ENCODE measurements at regions not wholly inside any gene's neighbourhood (a gene's known extent, or its start where the extent isn't known, plus 50 kb on each side); places are given as distances from the start of the nearest gene placed in this dataset.

GRCh38 chr7:145951566-145951965 is 165.0 kb upstream of the CNTNAP2 start:
- ChIA-PET POLR2A (no interaction called here), CTCF (no interaction called here), RAD21 (ENCODE audit: low non-redundant PET in 1 of 2, low total read pairs in 2 of 2, uncharacterized antibody in 2 of 2, unreplicated experiment in 2 of 2) (no interaction called here)
- Histone ChIP-seq H3K9ac (ENCODE audit: low read length) (no peak overlapping the region), H3K79me2 (ENCODE audit: insufficient read depth, low read length) (no peaks in the 10 kb centered on the region), H3K4me2 (ENCODE audit: low read length) (no peak overlapping the region), H3K27ac (ENCODE audit: low read depth, low read length) (no peak overlapping the region), H3K4me1 (ENCODE audit: control insufficient read depth in 1 of 2, insufficient read depth in 2 of 2, low read length in 2 of 2) (no peaks in the 10 kb centered on the region), H2AFZ (ENCODE audit: low read depth, low read length, poor library complexity, severe bottlenecking) (no peak overlapping the region), H3K4me3 (replicated peaks in 1 of 2; ENCODE audit: low read depth in 1 of 2, low read length in 2 of 2) (no peak overlapping the region), H3K27me3 (ENCODE audit: insufficient read depth, low read length) (no peaks in the 10 kb centered on the region), H4K20me1 (ENCODE audit: insufficient read depth) (no peaks in the 10 kb centered on the region), H3K36me3 (ENCODE audit: control insufficient read depth in 1 of 2, insufficient read depth in 2 of 2, low read length in 2 of 2) (no peaks in the 10 kb centered on the region), H3K9me2 (ENCODE audit: insufficient read depth) (no peaks in the 10 kb centered on the region), H3K9me3 (ENCODE audit: control insufficient read depth in 1 of 2, insufficient read depth in 1 of 2, low read depth in 1 of 2, low read length in 2 of 2) (peaks cover 0 to 13% of the 10 kb centered on the region in 2 experiments; a peak in 1 of 4 replicates)
- DNase-seq (ENCODE audit: low read depth, low spot score) (no peak), ATAC-seq (no peak)
- TF ChIP-seq YY1 (IDR thresholded peaks at IDR 0.05; ENCODE audit: extremely low read depth, insufficient replicate concordance, low read depth, low read length) = no peak
- TF ChIP-seq ELF1 (IDR thresholded peaks at IDR 0.05; ENCODE audit: borderline replicate concordance, low read depth) = no peak
- no peak for TF ChIP-seq ATF3 (IDR thresholded peaks at IDR 0.05)
- TF ChIP-seq, protein P1, sequence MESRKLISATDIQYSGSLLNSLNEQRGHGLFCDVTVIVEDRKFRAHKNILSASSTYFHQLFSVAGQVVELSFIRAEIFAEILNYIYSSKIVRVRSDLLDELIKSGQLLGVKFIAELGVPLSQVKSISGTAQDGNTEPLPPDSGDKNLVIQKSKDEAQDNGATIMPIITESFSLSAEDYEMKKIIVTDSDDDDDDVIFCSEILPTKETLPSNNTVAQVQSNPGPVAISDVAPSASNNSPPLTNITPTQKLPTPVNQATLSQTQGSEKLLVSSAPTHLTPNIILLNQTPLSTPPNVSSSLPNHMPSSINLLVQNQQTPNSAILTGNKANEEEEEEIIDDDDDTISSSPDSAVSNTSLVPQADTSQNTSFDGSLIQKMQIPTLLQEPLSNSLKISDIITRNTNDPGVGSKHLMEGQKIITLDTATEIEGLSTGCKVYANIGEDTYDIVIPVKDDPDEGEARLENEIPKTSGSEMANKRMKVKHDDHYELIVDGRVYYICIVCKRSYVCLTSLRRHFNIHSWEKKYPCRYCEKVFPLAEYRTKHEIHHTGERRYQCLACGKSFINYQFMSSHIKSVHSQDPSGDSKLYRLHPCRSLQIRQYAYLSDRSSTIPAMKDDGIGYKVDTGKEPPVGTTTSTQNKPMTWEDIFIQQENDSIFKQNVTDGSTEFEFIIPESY (IDR thresholded peaks at IDR 0.05; ENCODE audit: extremely low read depth, insufficient replicate concordance, low read length) = no peak
- no peak for TF ChIP-seq EZH2phosphoT487 (IDR thresholded peaks at IDR 0.05; ENCODE audit: borderline replicate concordance)
- no TSS peak for BruUV-seq (replicated peaks)
- intact Hi-C loops (cut with micrococcal nuclease) = loop anchor here (2.0 kb wide), 1 partner anchor 23 kb away; no protein-coding TSS in a partner anchor

DNA sequence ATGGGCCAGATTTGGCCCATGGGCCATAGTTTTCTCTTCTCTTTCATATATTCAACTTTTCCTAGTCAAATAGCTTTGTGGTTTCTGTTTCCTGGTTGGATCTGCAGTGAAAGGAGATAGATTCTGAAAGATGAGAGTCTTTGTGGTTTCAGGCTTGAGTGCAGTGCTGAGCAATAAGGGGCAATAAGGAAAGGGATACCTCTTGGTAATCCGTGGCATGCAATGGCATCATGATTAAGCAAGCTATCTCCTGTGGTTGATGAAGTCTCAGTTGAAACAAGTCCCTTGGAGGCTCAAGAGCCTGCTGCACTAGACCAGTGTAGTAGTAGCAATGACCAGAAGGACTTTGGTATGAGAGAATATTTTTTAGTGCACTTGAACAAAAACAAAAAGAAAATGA is 187.7 kb upstream of the CNTNAP2 start:
- H3K27me3 ChIP-seq (ENCODE audit: insufficient read depth, low read length) = no peaks in the 10 kb centered on the region
- ChIA-PET CTCF (no interaction called here), RAD21 (ENCODE audit: low non-redundant PET in 1 of 2, low total read pairs in 2 of 2, uncharacterized antibody in 2 of 2, unreplicated experiment in 2 of 2) (no interaction called here), POLR2A (no interaction called here)
- no peak overlapping the region for H3K27ac ChIP-seq (ENCODE audit: low read depth, low read length)
- ATAC-seq (no peak), DNase-seq (ENCODE audit: low read depth, low spot score) (no peak)
- H3K4me2 ChIP-seq (ENCODE audit: low read length) = no peak overlapping the region
- H3K9ac ChIP-seq (ENCODE audit: low read length) = no peak overlapping the region
- intact Hi-C loops (cut with micrococcal nuclease) = no loop called here
- no peaks in the 10 kb centered on the region for H3K4me1 ChIP-seq (ENCODE audit: control insufficient read depth in 1 of 2, insufficient read depth in 2 of 2, low read length in 2 of 2)
- no peaks in the 10 kb centered on the region for H3K36me3 ChIP-seq (ENCODE audit: control insufficient read depth in 1 of 2, insufficient read depth in 2 of 2, low read length in 2 of 2)
- H3K9me3 ChIP-seq (ENCODE audit: control insufficient read depth in 1 of 2, insufficient read depth in 1 of 2, low read depth in 1 of 2, low read length in 2 of 2) = peaks cover 0 to 16% of the 10 kb centered on the region in 2 experiments; a peak in 2 of 4 replicates
- no peak overlapping the region for H2AFZ ChIP-seq (ENCODE audit: low read depth, low read length, poor library complexity, severe bottlenecking)
- H3K9me2 ChIP-seq (ENCODE audit: insufficient read depth) = no peaks in the 10 kb centered on the region
- no TSS peak for BruUV-seq (replicated peaks)
- H3K79me2 ChIP-seq (ENCODE audit: insufficient read depth, low read length) = no peaks in the 10 kb centered on the region
- no peaks in the 10 kb centered on the region for H4K20me1 ChIP-seq (ENCODE audit: insufficient read depth)
- TF ChIP-seq JUND (IDR thresholded peaks at IDR 0.05) (no peak), EZH2 (IDR thresholded peaks at IDR 0.05) (no peak), ATF3 (IDR thresholded peaks at IDR 0.05) (no peak), SIN3A (IDR thresholded peaks at IDR 0.05; ENCODE audit: low read depth) (no peak), RAD21 (IDR thresholded peaks at IDR 0.05; ENCODE audit: low read depth) (no peak), YY1 (IDR thresholded peaks at IDR 0.05; ENCODE audit: extremely low read depth, insufficient replicate concordance, low read depth, low read length) (no peak)
- H3K4me3 ChIP-seq (replicated peaks in 1 of 2; ENCODE audit: low read depth in 1 of 2, low read length in 2 of 2) = no peak overlapping the region

Measured in HCT116 (cell line).